Progenitor cell of endocrine pancreas (in vitro differentiated cells): ENCODE measurements at regions not wholly inside any gene's neighbourhood (a gene's known extent, or its start where the extent isn't known, plus 50 kb on each side); places are given as distances from the start of the nearest gene placed in this dataset.

Experiments
- DNase-seq: peaks from one replicate; pipeline ENCODE4 v3.0.0; 2021; ENCODE audit warnings: low spot score; ENCODE audit not compliant: unreplicated experiment
- H3K27ac Mint-ChIP-seq: 2 replicates; pipeline ENCODE4 v1.8.0; 2021; ENCODE audit warnings: mild to moderate bottlenecking, moderate library complexity, mixed read lengths
- H3K27me3 Mint-ChIP-seq: 2 replicates; pipeline ENCODE4 v1.8.0; 2021; ENCODE audit warnings: mixed read lengths
- H3K36me3 Mint-ChIP-seq: 2 replicates; pipeline ENCODE4 v1.8.0; 2022; ENCODE audit warnings: mixed read lengths; ENCODE audit not compliant: insufficient read depth
- H3K4me1 Mint-ChIP-seq: 2 replicates; pipeline ENCODE4 v1.8.0; 2021; ENCODE audit warnings: low read depth, mixed read lengths
- H3K4me3 Mint-ChIP-seq: 2 replicates; pipeline ENCODE4 v1.8.0; 2021; ENCODE audit warnings: low read depth, mild to moderate bottlenecking, moderate library complexity, mixed read lengths
- H3K9me3 Mint-ChIP-seq: 2 replicates; pipeline ENCODE4 v1.8.0; 2021; ENCODE audit warnings: low read depth, mixed read lengths
- CTCF ChIP-seq: fragments of 200-600 bp; sonication (generic); IDR thresholded peaks from one replicate; pipeline ENCODE4 v1.5.0; 2021; ENCODE audit warnings: antibody characterized with exemption, mild to moderate bottlenecking; ENCODE audit not compliant: unreplicated experiment

DNA sequence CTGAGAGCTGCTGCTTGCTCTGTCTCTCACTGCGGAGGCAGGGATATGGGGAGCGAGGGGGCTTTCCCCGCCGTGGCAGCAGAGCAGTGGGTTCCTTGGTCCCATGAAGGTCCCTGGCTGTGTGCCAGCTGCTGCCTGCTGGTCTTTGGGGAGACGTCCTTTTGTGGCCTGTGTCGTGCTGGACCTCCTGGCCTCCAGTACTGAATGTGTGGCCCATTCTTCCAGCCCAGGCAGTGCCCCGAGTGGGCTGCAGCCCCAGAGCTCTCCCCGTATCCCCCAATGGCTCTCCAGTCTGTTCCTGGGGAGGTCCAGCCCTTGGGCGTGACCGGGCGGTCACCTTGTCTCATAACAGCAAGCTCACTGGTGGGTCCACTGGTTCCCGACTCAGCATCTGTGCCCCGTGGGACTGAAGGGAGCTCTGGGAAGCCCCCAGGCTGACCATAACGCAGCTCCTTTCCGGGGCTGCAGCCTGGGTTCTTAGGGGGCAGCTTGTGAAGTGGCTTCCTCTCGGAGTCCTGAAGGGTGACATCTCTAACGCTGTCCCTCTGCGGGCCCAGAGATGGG, 115.6 kb downstream of the SMIM20 start:
- Mint-ChIP-seq H3K27me3 (peaks cover 24% of the 10 kb centered on the region), H3K27ac (no peak overlapping the region), H3K4me3 (no peak overlapping the region), H3K4me1 (peaks cover 27% of the 10 kb centered on the region), H3K36me3 (no peaks in the 10 kb centered on the region), H3K9me3 (no peaks in the 10 kb centered on the region)
- TF ChIP-seq CTCF: no peak
- no peak for DNase-seq

DNA sequence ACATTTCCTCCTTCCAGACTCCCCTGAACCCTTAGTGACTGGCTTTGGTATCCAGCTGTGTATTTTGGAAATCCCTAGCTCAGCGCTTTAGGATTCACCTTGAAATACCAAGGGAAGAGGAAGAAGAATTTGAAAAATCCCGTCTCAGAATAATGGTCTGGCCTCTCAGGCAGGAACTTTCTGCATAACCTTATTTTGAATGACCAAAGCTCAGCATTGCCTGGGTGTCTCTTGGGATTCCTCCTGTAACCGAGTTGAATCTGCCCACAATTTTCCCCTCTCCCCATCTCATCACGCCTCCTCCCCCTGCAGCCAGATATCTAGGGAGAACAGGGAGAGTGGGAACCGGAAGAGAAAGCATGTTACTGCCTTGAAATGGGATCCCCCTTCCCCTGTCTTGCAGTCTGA, 116.2 kb downstream of the SMIM20 start:
- no peak for DNase-seq
- peaks cover 27% of the 10 kb centered on the region for H3K4me1 Mint-ChIP-seq
- no peaks in the 10 kb centered on the region for H3K36me3 Mint-ChIP-seq
- H3K9me3 Mint-ChIP-seq: no peaks in the 10 kb centered on the region
- peaks cover 26% of the 10 kb centered on the region for H3K27me3 Mint-ChIP-seq
- no peak overlapping the region for H3K4me3 Mint-ChIP-seq
- no peak overlapping the region for H3K27ac Mint-ChIP-seq
- TF ChIP-seq CTCF: no peak

GRCh38 chr4:26030780-26031179, 116.8 kb downstream of the SMIM20 start:
- Mint-ChIP-seq H3K4me1 (peaks cover 27% of the 10 kb centered on the region), H3K27ac (no peak overlapping the region), H3K36me3 (no peaks in the 10 kb centered on the region), H3K4me3 (no peak overlapping the region), H3K27me3 (peaks cover 29% of the 10 kb centered on the region), H3K9me3 (no peaks in the 10 kb centered on the region)
- no peak for TF ChIP-seq CTCF
- DNase-seq: no peak

DNA sequence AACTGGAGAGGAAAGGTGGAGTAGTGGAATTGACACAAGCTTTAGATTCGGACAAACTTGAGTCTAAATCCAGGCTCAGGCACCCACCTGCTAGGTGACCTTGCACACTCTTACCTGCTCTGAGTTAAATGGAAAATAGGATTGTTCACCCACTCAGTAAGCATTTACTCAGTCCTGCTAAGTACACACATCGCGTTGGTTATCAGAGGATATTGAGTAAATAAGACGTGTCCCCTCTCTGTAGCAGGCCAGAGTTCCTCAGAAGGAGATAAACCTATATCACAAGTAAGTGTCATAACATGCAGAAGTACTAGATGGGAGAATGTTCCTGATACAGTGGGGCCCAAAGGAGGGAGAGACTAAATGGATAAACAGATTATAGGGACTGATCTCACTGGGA, 117.7 kb downstream of the SMIM20 start:
- peak overlapping the region; percentile 6 for H3K27ac Mint-ChIP-seq
- no peak for DNase-seq
- no peaks in the 10 kb centered on the region for H3K9me3 Mint-ChIP-seq
- H3K4me3 Mint-ChIP-seq: no peak overlapping the region
- no peak for TF ChIP-seq CTCF
- peaks cover 30% of the 10 kb centered on the region for H3K27me3 Mint-ChIP-seq
- no peaks in the 10 kb centered on the region for H3K36me3 Mint-ChIP-seq
- peaks cover 27% of the 10 kb centered on the region for H3K4me1 Mint-ChIP-seq

DNA sequence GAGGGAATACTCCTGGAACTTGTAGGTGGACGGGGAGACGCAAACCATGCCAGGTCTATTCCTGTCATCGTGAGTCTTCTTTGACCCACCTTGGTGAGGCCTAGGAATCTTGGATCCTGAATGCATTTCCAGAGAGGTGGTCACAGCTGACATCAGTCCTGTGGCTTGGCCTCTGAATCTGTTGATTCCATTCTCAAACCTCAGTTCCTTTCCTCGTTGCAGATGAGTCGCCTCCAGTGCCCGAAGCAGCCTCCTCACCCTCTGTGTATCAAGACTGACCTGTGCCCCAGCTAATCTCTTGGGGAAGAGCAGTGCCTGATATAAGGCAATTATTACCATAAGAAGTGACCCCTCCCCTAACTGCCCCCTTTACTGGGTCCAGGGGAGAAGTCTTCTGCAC, 118.1 kb downstream of the SMIM20 start:
- no peak for TF ChIP-seq CTCF
- no peaks in the 10 kb centered on the region for H3K9me3 Mint-ChIP-seq
- H3K27me3 Mint-ChIP-seq: peaks cover 26% of the 10 kb centered on the region
- no peak overlapping the region for H3K4me3 Mint-ChIP-seq
- DNase-seq: no peak
- no peaks in the 10 kb centered on the region for H3K36me3 Mint-ChIP-seq
- peak overlapping the region; percentile 20 for H3K27ac Mint-ChIP-seq
- peaks cover 27% of the 10 kb centered on the region for H3K4me1 Mint-ChIP-seq
